GM19452 (cell line): ENCODE measurements at regions not wholly inside any gene's neighbourhood (a gene's known extent, or its start where the extent isn't known, plus 50 kb on each side); places are given as distances from the start of the nearest gene placed in this dataset.
"Not testable (repeated sequence)": the region's sequence is repeated elsewhere in the genome, so short reads cannot be mapped to it uniquely, and the experiment has no call there.

Experiments used
- ATAC-seq: cut with Tn5 transposase; IDR thresholded peaks from one replicate; pipeline ENCODE4 v1.9.1; 2021; ENCODE audit not compliant: unreplicated experiment

GRCh38 chr10:31687663-31688482 is 240.8 kb downstream of the ARHGAP12 start:
- no peak for ATAC-seq

- ATAC-seq, result no peak
These were observed 242.0 kb downstream of the ARHGAP12 start for GRCh38 chr10:31686599-31686998.

GRCh38 chr10:31683682-31684081 is 244.9 kb downstream of the ARHGAP12 start:
- ATAC-seq, result no peak

- no peak for ATAC-seq
These were observed 248.7 kb downstream of the ARHGAP12 start for GRCh38 chr10:31679936-31680335.

GRCh38 chr10:31678575-31679516 is 249.8 kb downstream of the ARHGAP12 start:
- no peak for ATAC-seq

GRCh38 chr10:31678139-31678536 is 250.5 kb downstream of the ARHGAP12 start:
- ATAC-seq, result no peak

- no peak for ATAC-seq
These were observed 251.2 kb downstream of the ARHGAP12 start for GRCh38 chr10:31677195-31678138.

GRCh38 chr10:31675726-31676125 is 252.9 kb downstream of the ARHGAP12 start:
- no peak for ATAC-seq

GRCh38 chr10:31669357-31669756 is 259.3 kb downstream of the ARHGAP12 start:
- no peak for ATAC-seq

- ATAC-seq, result no peak
These were observed 260.3 kb downstream of the ARHGAP12 start for GRCh38 chr10:31668326-31668725.

- ATAC-seq, result not testable (repeated sequence)
These were observed 262.8 kb downstream of the ARHGAP12 start for GRCh38 chr10:31665764-31666279.

- no peak for ATAC-seq
These were observed 263.8 kb downstream of the ARHGAP12 start for GRCh38 chr10:31664803-31665202.

GRCh38 chr10:31664071-31664470 is 264.6 kb downstream of the ARHGAP12 start:
- ATAC-seq, result not testable (repeated sequence)

- no peak for ATAC-seq
These were observed 268.3 kb downstream of the ARHGAP12 start for GRCh38 chr10:31660300-31660699.

GRCh38 chr10:31659665-31660064 is 269.0 kb downstream of the ARHGAP12 start:
- ATAC-seq, result no peak

GRCh38 chr10:31657434-31657872 is 271.2 kb downstream of the ARHGAP12 start:
- ATAC-seq, result no peak

GRCh38 chr10:31656851-31657433 is 271.7 kb downstream of the ARHGAP12 start:
- no peak for ATAC-seq

GRCh38 chr10:31652038-31652437 is 276.6 kb downstream of the ARHGAP12 start:
- ATAC-seq, result no peak

- no peak for ATAC-seq
These were observed 278.6 kb downstream of the ARHGAP12 start for GRCh38 chr10:31650010-31650409.

- ATAC-seq, result no peak
These were observed 279.7 kb downstream of the ARHGAP12 start for GRCh38 chr10:31648966-31649365.
